ENCODE measurements at regions not wholly inside any gene's neighbourhood (a gene's known extent, or its start where the extent isn't known, plus 50 kb on each side); places are given as distances from the start of the nearest gene placed in this dataset.

DNA sequence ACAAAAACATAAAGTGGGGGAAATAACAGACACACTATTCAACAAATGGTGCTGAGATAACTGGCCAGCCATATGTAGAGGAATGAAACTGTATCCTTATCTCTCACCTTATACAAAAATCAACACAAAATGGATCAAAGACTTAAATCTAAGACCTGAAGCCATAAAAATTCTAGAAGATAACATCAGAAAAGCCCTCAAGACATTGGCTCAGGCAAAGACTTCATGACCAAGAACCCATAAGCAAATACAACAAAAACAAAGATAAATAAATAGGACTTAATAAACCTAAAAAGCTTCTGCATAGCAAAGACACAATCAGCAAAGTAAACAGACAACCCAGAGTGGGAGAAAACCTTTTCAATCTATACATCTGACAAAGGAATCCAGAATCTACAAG, 278.9 kb downstream of the PIK3C3 start:
- no peak for TF ChIP-seq POLR2A (IDR thresholded peaks at IDR 0.05)
- TF ChIP-seq, protein P1, sequence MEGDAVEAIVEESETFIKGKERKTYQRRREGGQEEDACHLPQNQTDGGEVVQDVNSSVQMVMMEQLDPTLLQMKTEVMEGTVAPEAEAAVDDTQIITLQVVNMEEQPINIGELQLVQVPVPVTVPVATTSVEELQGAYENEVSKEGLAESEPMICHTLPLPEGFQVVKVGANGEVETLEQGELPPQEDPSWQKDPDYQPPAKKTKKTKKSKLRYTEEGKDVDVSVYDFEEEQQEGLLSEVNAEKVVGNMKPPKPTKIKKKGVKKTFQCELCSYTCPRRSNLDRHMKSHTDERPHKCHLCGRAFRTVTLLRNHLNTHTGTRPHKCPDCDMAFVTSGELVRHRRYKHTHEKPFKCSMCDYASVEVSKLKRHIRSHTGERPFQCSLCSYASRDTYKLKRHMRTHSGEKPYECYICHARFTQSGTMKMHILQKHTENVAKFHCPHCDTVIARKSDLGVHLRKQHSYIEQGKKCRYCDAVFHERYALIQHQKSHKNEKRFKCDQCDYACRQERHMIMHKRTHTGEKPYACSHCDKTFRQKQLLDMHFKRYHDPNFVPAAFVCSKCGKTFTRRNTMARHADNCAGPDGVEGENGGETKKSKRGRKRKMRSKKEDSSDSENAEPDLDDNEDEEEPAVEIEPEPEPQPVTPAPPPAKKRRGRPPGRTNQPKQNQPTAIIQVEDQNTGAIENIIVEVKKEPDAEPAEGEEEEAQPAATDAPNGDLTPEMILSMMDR (IDR thresholded peaks at IDR 0.05) = no peak
